WTC11 (cell line): ENCODE measurements at regions not wholly inside any gene's neighbourhood (a gene's known extent, or its start where the extent isn't known, plus 50 kb on each side); places are given as distances from the start of the nearest gene placed in this dataset.

Experiments used
- ATAC-seq: fragments of 200-7000 bp; cut with Tn5 transposase; 2 replicates; pipeline ENCODE4 v1.10.0; 2021; ENCODE audit warnings: mild to moderate bottlenecking, moderate library complexity
- CTCF ChIA-PET: fragments of 300-600 bp; sonication (Branson Sonifier 250); formaldehyde crosslinking; loops from one replicate; lab custom pipeline; 2021; ENCODE audit warnings: antibody characterized with exemption; lab: Charles Lee
- POLR2A ChIA-PET: fragments of 350-600 bp; sonication (Branson Sonifier 250); formaldehyde crosslinking; loops from one replicate; lab custom pipeline; 2021; ENCODE audit warnings: antibody characterized with exemption; lab: Charles Lee
- DNase-seq: peaks from one replicate; pipeline ENCODE4 v3.0.0; 2021; ENCODE audit warnings: low spot score
- H3K27ac Mint-ChIP-seq: 2 replicates; pipeline ENCODE4 v1.8.0; 2021; ENCODE audit warnings: mixed read lengths
- H3K27me3 Mint-ChIP-seq: 2 replicates; pipeline ENCODE4 v1.8.0; 2021; ENCODE audit warnings: low read depth, mild to moderate bottlenecking, moderate library complexity, mixed read lengths
- H3K36me3 Mint-ChIP-seq: 2 replicates; pipeline ENCODE4 v1.8.0; 2021; ENCODE audit warnings: mixed read lengths
- H3K4me1 Mint-ChIP-seq: 2 replicates; pipeline ENCODE4 v1.8.0; 2022; ENCODE audit warnings: mixed read lengths
- H3K4me3 Mint-ChIP-seq: 2 replicates; pipeline ENCODE4 v1.8.0; 2021; ENCODE audit warnings: mild to moderate bottlenecking, moderate library complexity, mixed read lengths
- H3K9me3 Mint-ChIP-seq: 2 replicates; pipeline ENCODE4 v1.8.0; 2021; ENCODE audit warnings: mixed read lengths
- E2F4 ChIP-seq: sonication (generic); formaldehyde crosslinking; IDR thresholded peaks from 2 replicates; pipeline ENCODE4 v1.8.1; 2022; ENCODE audit warnings: low read depth, mild to moderate bottlenecking, moderate library complexity, missing genetic modification reagents, borderline replicate concordance
- EMX1 ChIP-seq: fragments of 250-450 bp; sonication (Bioruptor Pico); IDR thresholded peaks from 2 replicates; pipeline ENCODE4 v1.8.0; 2021; ENCODE audit warnings: mild to moderate bottlenecking
- FOXP1 ChIP-seq: sonication (generic); formaldehyde crosslinking; IDR thresholded peaks from 2 replicates; pipeline ENCODE4 v1.8.0; 2022; ENCODE audit warnings: missing genetic modification reagents, mild to moderate bottlenecking, moderate library complexity, borderline replicate concordance
- HMGXB4 ChIP-seq: sonication (generic); formaldehyde crosslinking; IDR thresholded peaks from 2 replicates; pipeline ENCODE4 v1.8.1; 2023; ENCODE audit warnings: mild to moderate bottlenecking, moderate library complexity, missing genetic modification reagents
- NR3C1 ChIP-seq: sonication (generic); formaldehyde crosslinking; conservative IDR thresholded peaks from 2 replicates; pipeline ENCODE4 v1.8.1; 2023; ENCODE audit warnings: low read depth, mild to moderate bottlenecking, missing genetic modification reagents
- RORB ChIP-seq: fragments of 250-450 bp; sonication (Bioruptor Pico); IDR thresholded peaks from 2 replicates; pipeline ENCODE4 v1.9.0; 2021; ENCODE audit warnings: mild to moderate bottlenecking
- TCF7 ChIP-seq: sonication (generic); formaldehyde crosslinking; IDR thresholded peaks from 2 replicates; pipeline ENCODE4 v1.8.0; 2022; ENCODE audit warnings: mild to moderate bottlenecking, low read depth, missing genetic modification reagents, moderate library complexity
- USF1 ChIP-seq: sonication (generic); formaldehyde crosslinking; IDR thresholded peaks from 2 replicates; pipeline ENCODE4 v1.8.0; 2022; ENCODE audit warnings: mild to moderate bottlenecking, missing genetic modification reagents
- ZNF121 ChIP-seq: sonication (generic); formaldehyde crosslinking; IDR thresholded peaks from 2 replicates; pipeline ENCODE4 v1.8.0; 2023; ENCODE audit warnings: missing genetic modification reagents
- ZNF281 ChIP-seq: sonication (generic); formaldehyde crosslinking; IDR thresholded peaks from 2 replicates; pipeline ENCODE4 v1.8.0; 2023; ENCODE audit warnings: mild to moderate bottlenecking, missing genetic modification reagents
- TF ChIP-seq, protein P1 (sequence below): fragments of 200-600 bp; IDR thresholded peaks from 2 replicates; pipeline ENCODE4 v1.8.0; 2022; ENCODE audit warnings: antibody characterized with exemption
- TF ChIP-seq, protein P2 (sequence below): sonication (generic); formaldehyde crosslinking; IDR thresholded peaks from 2 replicates; pipeline ENCODE4 v1.8.1; 2022; ENCODE audit warnings: mild to moderate bottlenecking, missing genetic modification reagents, moderate library complexity, borderline replicate concordance
- TF ChIP-seq, protein P3 (sequence below): sonication (generic); formaldehyde crosslinking; IDR thresholded peaks from 2 replicates; pipeline ENCODE4 v1.8.1; 2022; ENCODE audit warnings: low read depth, missing genetic modification reagents, borderline replicate concordance

GRCh38 chr2:81436256-81436655 lies 1131.7 kb upstream of the LRRTM1 start (continued):
- TF ChIP-seq ZNF281 (no peak), NR3C1 (no peak), RORB (CRISPR knock-in tag) (no peak), ZNF121 (CRISPR knock-in tag) (no peak)
- TF ChIP-seq, protein P1, sequence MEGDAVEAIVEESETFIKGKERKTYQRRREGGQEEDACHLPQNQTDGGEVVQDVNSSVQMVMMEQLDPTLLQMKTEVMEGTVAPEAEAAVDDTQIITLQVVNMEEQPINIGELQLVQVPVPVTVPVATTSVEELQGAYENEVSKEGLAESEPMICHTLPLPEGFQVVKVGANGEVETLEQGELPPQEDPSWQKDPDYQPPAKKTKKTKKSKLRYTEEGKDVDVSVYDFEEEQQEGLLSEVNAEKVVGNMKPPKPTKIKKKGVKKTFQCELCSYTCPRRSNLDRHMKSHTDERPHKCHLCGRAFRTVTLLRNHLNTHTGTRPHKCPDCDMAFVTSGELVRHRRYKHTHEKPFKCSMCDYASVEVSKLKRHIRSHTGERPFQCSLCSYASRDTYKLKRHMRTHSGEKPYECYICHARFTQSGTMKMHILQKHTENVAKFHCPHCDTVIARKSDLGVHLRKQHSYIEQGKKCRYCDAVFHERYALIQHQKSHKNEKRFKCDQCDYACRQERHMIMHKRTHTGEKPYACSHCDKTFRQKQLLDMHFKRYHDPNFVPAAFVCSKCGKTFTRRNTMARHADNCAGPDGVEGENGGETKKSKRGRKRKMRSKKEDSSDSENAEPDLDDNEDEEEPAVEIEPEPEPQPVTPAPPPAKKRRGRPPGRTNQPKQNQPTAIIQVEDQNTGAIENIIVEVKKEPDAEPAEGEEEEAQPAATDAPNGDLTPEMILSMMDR = no peak

DNA sequence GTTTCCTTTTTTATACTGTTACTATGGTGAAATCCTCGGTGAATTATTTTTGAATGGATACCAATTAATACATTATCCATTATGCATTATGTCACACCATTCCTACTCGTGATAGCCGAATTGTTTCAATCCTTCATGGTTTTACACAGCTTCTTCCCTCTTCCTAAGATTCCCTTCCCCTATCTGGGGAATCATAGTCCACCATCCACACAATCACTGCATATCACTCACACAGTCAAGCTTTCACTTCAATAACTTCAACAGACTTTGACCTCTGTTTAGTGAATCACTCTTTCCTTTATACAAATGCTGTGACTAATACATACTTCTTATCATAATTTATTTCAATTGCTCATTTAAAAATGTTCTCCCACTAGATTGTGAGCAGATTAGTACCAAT lies 1108.1 kb upstream of the LRRTM1 start:
- Mint-ChIP-seq H3K9me3 (no peaks in the 10 kb centered on the region), H3K27ac (no peak overlapping the region), H3K36me3 (no peaks in the 10 kb centered on the region), H3K4me3 (no peak overlapping the region), H3K27me3 (no peaks in the 10 kb centered on the region), H3K4me1 (no peaks in the 10 kb centered on the region)
- DNase-seq = no peak
- ChIA-PET CTCF (no interaction called here), POLR2A (no interaction called here)
- no peak for TF ChIP-seq USF1 (CRISPR knock-in tag)
- TF ChIP-seq HMGXB4 (CRISPR knock-in tag) = no peak
- TF ChIP-seq, protein P2, sequence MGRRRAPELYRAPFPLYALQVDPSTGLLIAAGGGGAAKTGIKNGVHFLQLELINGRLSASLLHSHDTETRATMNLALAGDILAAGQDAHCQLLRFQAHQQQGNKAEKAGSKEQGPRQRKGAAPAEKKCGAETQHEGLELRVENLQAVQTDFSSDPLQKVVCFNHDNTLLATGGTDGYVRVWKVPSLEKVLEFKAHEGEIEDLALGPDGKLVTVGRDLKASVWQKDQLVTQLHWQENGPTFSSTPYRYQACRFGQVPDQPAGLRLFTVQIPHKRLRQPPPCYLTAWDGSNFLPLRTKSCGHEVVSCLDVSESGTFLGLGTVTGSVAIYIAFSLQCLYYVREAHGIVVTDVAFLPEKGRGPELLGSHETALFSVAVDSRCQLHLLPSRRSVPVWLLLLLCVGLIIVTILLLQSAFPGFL = no peak
- TF ChIP-seq, protein P3, sequence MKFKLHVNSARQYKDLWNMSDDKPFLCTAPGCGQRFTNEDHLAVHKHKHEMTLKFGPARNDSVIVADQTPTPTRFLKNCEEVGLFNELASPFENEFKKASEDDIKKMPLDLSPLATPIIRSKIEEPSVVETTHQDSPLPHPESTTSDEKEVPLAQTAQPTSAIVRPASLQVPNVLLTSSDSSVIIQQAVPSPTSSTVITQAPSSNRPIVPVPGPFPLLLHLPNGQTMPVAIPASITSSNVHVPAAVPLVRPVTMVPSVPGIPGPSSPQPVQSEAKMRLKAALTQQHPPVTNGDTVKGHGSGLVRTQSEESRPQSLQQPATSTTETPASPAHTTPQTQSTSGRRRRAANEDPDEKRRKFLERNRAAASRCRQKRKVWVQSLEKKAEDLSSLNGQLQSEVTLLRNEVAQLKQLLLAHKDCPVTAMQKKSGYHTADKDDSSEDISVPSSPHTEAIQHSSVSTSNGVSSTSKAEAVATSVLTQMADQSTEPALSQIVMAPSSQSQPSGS (CRISPR knock-in tag) = no peak
- no peak for TF ChIP-seq E2F4 (CRISPR knock-in tag)
- no peak for TF ChIP-seq FOXP1 (CRISPR knock-in tag)
- no peak for TF ChIP-seq TCF7 (CRISPR knock-in tag)
- no peak for TF ChIP-seq EMX1 (CRISPR knock-in tag)
- ATAC-seq = no peak
